Small intestine (tissue), 7 donors: ENCODE measurements at regions not wholly inside any gene's neighbourhood (a gene's known extent, or its start where the extent isn't known, plus 50 kb on each side); places are given as distances from the start of the nearest gene placed in this dataset.
A peak's percentile ranks its signal among the peaks of the same experiment; 100 is the strongest.

Experiments used
- DNase-seq, 2 donors: peaks; one replicate each; pipeline versions ENCODE4 v3.0.0 to v3.0.0-alpha.2; 2013
- FAIRE-seq: peaks from 2 replicates; lab custom pipeline; 2012; peaks lifted over from hg19 to GRCh38; lab: Jason Lieb, UNC
- H3K27ac ChIP-seq, 3 donors: one replicate each; pipeline ENCODE4 v1.5.1; 2013; ENCODE audit warnings: low read length in 2 of 3, mild to moderate bottlenecking in 2 of 3, control low read depth in 1 of 3, inconsistent platforms in 1 of 3, low read depth in 1 of 3, moderate library complexity in 1 of 3
- H3K27me3 ChIP-seq, 3 donors: one replicate each; pipeline ENCODE4 v1.6.1; 2013; ENCODE audit warnings: low read length in 3 of 3, inconsistent platforms in 1 of 3; ENCODE audit not compliant: control insufficient read depth in 3 of 3, insufficient read depth in 3 of 3
- H3K36me3 ChIP-seq, 3 donors: one replicate each; pipeline ENCODE4 v1.6.1; 2013; ENCODE audit warnings: low read length in 3 of 3, inconsistent platforms in 1 of 3, low read depth in 1 of 3, mild to moderate bottlenecking in 1 of 3, moderate library complexity in 1 of 3; ENCODE audit not compliant: control insufficient read depth in 3 of 3, insufficient read depth in 2 of 3
- H3K4me1 ChIP-seq, 3 donors: one replicate each; pipeline ENCODE4 v1.6.1; 2013; ENCODE audit warnings: low read length in 2 of 3, inconsistent platforms in 1 of 3, low read depth in 1 of 3, mild to moderate bottlenecking in 1 of 3, moderate library complexity in 1 of 3; ENCODE audit not compliant: control insufficient read depth in 3 of 3, insufficient read depth in 2 of 3
- H3K4me3 ChIP-seq, 3 donors: one replicate each; pipeline ENCODE4 v1.5.1; 2013; ENCODE audit warnings: low read length in 3 of 3, control low read depth in 1 of 3, inconsistent platforms in 1 of 3, low read depth in 1 of 3, mild to moderate bottlenecking in 1 of 3, moderate library complexity in 1 of 3
- H3K9me3 ChIP-seq, 2 donors: one replicate each; pipeline ENCODE4 v1.6.1; 2013; ENCODE audit warnings: low read depth in 1 of 2, low read length in 1 of 2; ENCODE audit not compliant: control insufficient read depth in 2 of 2, insufficient read depth in 1 of 2
- WGBS, 3 donors: extraction: QIAGEN DNeasy Blood & Tissue Kit; methylation state at CpG; one replicate each; pipeline ENCODE4 v1.1.7; 2013; 5-methylcytosine and 5-hydroxymethylcytosine counted together
- donor health status: healthy with polysubstance abuse.
- donor health status: control.
- donor health status: control.
- donor health status: Bipolar disorder and iron deficiency.
- donor health status: healthy.

GRCh38 chr1:55483523-55483922 lies 268.4 kb upstream of the USP24 start:
- no peaks in the 10 kb centered on the region for H3K36me3 ChIP-seq
- H3K27me3 ChIP-seq = no peaks in the 10 kb centered on the region
- H3K4me3 ChIP-seq = no peak overlapping the region
- H3K4me1 ChIP-seq = peaks cover 0 to 18% (median 0%) of the 10 kb centered on the region in 3 donors
- WGBS, 3 donors = 68 to 77% (median 76%) methylated on average over 2 of the region's 2 CpGs
- DNase-seq (no peak), FAIRE-seq (no peak)
- H3K9me3 ChIP-seq = peaks cover 0 to 5% of the 10 kb centered on the region in 2 donors
- H3K27ac ChIP-seq = no peak overlapping the region

GRCh38 chr1:55481634-55482033 lies 266.5 kb upstream of the USP24 start:
- FAIRE-seq (no peak), DNase-seq (no peak)
- H3K27me3 ChIP-seq = no peaks in the 10 kb centered on the region

DNA sequence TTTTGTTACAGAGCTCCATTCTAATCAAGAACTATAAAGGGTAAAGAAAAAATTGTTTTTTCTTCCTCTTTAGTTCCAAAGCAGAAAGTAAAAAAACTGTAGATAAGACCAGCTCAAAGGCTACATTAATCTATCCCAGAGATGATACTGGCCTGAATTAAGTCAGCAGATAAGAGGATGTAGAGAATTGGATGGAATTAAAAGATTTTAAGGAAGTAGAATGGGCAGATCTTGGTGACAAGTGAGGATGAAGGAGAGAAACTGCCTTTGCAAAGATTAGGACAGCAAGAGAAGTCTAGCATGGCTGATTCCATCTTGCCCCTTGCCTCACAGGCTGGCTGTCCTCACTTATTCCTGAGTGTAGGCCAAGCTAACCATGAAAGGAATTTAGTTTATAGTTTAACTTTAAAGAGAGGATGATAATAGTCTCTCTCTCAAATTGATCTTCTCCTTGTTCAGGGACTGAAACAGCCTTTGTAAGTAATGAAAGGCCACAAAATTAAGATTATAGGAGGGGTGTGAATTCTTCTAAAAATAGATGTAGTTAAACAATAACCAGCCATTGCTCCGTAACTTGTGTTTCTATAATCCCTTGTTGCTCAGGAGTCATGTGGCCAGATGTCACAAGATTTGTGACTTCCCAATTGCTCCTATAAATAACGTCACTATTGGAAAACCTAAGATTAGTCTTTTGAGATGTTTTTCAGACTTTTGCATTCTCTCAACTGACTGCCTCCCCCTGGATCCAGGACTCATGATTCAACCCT lies 265.0 kb upstream of the USP24 start:
- Histone ChIP-seq H3K4me1 (peaks cover 0 to 29% (median 5%) of the 10 kb centered on the region in 3 donors), H3K36me3 (no peaks in the 10 kb centered on the region), H3K27ac (peak overlapping the region in 1 of 3 donors; percentile 72), H3K9me3 (peaks cover 0 to 5% of the 10 kb centered on the region in 2 donors), H3K27me3 (no peaks in the 10 kb centered on the region), H3K4me3 (no peak overlapping the region)
- FAIRE-seq (no peak), DNase-seq (peak in 1 of 2 donors; percentile 73)
- WGBS, 3 donors = 20 to 49% (median 28%) methylated on average over 2 of the region's 2 CpGs

More at GRCh38 chr1:55481634-55482033, 266.5 kb upstream of the USP24 start:
- H3K27ac ChIP-seq = no peak overlapping the region
- H3K4me3 ChIP-seq = no peak overlapping the region
- H3K9me3 ChIP-seq = peaks cover 0 to 5% of the 10 kb centered on the region in 2 donors
- H3K36me3 ChIP-seq = no peaks in the 10 kb centered on the region
- peaks cover 0 to 25% (median 0%) of the 10 kb centered on the region in 3 donors for H3K4me1 ChIP-seq
- WGBS, 3 donors = 82 to 99% (median 88%) methylated on average over 3 of the region's 3 CpGs

DNA sequence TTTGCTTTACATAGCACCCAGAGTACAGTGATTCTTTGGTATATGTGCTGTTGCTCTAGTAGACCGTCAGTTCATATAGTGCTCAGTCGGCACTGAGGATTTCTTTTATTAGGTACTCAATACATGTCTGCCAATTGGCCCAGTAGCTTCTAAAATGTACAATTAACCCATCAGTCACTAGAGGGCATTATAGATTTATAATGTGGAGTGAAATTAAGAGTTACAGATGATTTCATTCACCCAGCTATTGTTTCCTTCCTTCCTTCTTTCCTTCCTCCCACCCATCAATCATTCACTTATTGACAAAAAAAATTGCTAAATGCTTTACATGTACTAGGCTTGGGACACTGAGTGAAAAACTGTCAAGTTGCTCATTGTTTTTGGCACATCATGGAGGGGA lies 263.6 kb upstream of the USP24 start:
- peak in 1 of 2 donors; percentile 21 for DNase-seq
- H3K9me3 ChIP-seq = peaks cover 0 to 5% of the 10 kb centered on the region in 2 donors
- H3K36me3 ChIP-seq = no peaks in the 10 kb centered on the region
- 65 to 83% (median 76%) methylated on average over 2 of the region's 2 CpGs for WGBS, 3 donors
- no peaks in the 10 kb centered on the region for H3K27me3 ChIP-seq
- peaks cover 0 to 29% (median 5%) of the 10 kb centered on the region in 3 donors for H3K4me1 ChIP-seq
- peak overlapping the region in 1 of 3 donors; percentile 72 for H3K27ac ChIP-seq
- no peak overlapping the region for H3K4me3 ChIP-seq
- FAIRE-seq = no peak

DNA sequence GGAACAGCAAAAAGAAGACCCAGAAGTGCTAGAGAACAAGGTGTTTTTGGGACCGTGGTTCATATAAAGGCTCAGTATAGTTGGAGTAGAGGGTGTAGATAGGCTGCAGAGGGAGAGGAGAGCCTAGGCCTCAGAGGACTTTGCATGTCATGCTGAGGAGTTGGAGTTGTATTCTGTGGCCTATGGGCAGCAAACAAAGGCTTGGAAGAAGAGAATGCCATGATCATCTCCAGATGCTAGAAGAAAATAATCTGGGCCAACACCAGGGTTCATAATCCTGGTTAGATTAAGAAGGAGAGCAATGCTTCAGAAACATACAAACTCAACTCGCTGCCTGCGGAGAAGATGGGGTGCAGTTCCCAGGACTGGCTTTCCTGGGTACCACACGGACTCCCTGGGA lies 262.8 kb upstream of the USP24 start:
- Histone ChIP-seq H3K4me1 (peaks cover 0 to 33% (median 5%) of the 10 kb centered on the region in 3 donors), H3K9me3 (peaks cover 0 to 5% of the 10 kb centered on the region in 2 donors)
- no peak for FAIRE-seq

DNA sequence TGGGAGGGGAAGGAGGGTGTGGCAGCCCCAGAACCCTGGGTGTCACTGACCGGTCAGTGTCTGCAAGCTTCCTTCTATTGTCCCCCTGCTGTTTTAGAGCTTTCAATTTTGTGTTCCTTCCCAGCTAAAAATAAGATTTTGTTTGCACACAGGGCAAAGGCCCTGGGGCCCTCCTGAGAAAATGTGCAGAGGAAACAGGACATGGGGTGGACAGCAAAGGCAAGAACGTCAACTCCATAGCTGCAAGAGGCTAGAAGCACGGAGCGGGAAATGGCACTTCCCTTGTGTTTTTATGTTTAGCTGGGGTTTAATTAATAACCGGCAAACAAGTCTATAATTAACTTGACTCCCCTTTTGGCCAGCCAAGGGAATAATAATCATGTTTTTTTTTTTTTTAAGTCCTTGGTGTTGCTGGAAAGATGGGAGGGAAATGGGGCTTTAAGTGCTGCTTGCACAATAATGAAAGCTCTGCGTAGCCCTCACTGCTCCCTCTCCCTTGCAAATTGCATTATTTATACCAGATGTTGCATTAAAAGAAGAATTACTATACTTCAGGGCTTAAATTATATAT lies 261.4 kb upstream of the USP24 start:
- FAIRE-seq = no peak
- H3K4me3 ChIP-seq = no peak overlapping the region
- H3K4me1 ChIP-seq = peaks cover 0 to 33% (median 5%) of the 10 kb centered on the region in 3 donors
- peaks cover 0 to 5% of the 10 kb centered on the region in 2 donors for H3K9me3 ChIP-seq
- H3K36me3 ChIP-seq = no peaks in the 10 kb centered on the region
- no peaks in the 10 kb centered on the region for H3K27me3 ChIP-seq
- DNase-seq = peak in 1 of 2 donors; percentile 48
- WGBS, 3 donors = 18 to 44% (median 30%) methylated on average over 6 of the region's 6 CpGs
- no peak overlapping the region for H3K27ac ChIP-seq

More for the DNA sequence above, 262.8 kb upstream of the USP24 start:
- DNase-seq = no peak
- no peaks in the 10 kb centered on the region for H3K27me3 ChIP-seq
- no peaks in the 10 kb centered on the region for H3K36me3 ChIP-seq
- H3K4me3 ChIP-seq = no peak overlapping the region
- 88 to 97% (median 94%) methylated on average over 4 of the region's 4 CpGs for WGBS, 3 donors
- no peak overlapping the region for H3K27ac ChIP-seq

DNA sequence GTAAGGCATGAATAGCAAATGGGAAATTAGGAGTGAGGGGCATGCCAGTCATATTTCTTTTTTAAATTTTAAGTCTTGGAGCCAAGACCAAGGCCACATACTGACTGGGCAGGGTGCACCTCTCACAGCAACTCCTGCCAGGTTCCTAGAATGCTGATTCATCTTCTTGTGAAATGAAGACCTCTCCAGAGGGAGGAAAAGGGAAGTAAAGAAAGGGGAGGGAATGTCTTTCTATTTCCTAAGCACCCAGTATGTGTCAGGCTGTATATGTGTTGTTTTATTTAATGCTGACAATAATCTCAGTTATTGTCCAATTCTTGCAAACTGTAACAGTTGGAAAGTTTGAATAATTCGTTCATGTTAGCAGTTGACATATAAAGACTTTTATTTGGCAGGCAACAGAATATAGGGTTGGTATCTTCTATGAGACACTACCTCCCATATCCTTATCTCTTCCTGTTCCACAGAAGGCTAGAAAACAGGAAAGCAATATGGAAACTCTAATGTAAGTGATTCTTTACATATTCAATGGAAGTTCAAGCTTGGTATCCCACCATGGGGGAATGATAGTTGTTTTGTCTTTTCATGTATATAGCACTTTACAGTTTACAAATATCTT lies 259.1 kb upstream of the USP24 start:
- Histone ChIP-seq H3K27ac (no peak overlapping the region), H3K27me3 (no peaks in the 10 kb centered on the region), H3K9me3 (peaks cover 0 to 5% of the 10 kb centered on the region in 2 donors), H3K4me1 (peaks cover 0 to 20% (median 5%) of the 10 kb centered on the region in 3 donors), H3K4me3 (no peak overlapping the region), H3K36me3 (no peaks in the 10 kb centered on the region)
- DNase-seq (peak in 1 of 2 donors; percentile 30), FAIRE-seq (no peak)
- 56 to 76% (median 58%) methylated on average over 1 of the region's 1 CpG for WGBS, 3 donors

DNA sequence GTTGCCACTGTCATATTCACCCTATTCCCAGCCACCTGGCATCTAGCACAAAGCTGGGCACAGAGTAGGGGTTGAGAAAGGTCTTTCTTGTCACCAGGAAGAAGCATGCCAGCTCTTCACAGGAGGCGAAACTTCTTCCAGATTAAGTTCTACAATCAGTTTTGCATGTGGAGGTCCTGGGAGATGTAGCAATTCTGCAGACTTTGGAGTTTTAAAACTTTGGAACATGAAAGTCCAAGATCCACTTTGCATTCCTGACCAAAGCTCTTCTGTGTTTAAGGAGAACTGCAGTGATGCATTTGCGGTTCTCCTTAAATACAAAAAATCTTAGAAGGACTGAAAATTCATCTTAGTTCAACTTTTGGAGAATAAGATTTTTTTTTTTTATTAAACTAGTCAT lies 258.5 kb upstream of the USP24 start:
- peak in 1 of 2 donors; percentile 42 for DNase-seq

More for the DNA sequence above, 258.5 kb upstream of the USP24 start:
- Histone ChIP-seq H3K27me3 (no peaks in the 10 kb centered on the region), H3K9me3 (no peaks in the 10 kb centered on the region), H3K36me3 (no peaks in the 10 kb centered on the region), H3K27ac (peak overlapping the region in 1 of 3 donors; percentile 17), H3K4me3 (no peak overlapping the region), H3K4me1 (peaks cover 0 to 15% (median 5%) of the 10 kb centered on the region in 3 donors)
- 92 to 95% (median 95%) methylated on average over 2 of the region's 2 CpGs for WGBS, 3 donors
- no peak for FAIRE-seq
